HL-60/S4 treated with retinoic acid at 250 ng/mL for 4 days and 3 days (cell line): ENCODE measurements at regions not wholly inside any gene's neighbourhood (a gene's known extent, or its start where the extent isn't known, plus 50 kb on each side); places are given as distances from the start of the nearest gene placed in this dataset.
"Not testable (repeated sequence)": the region's sequence is repeated elsewhere in the genome, so short reads cannot be mapped to it uniquely, and the experiment has no call there.

Source experiments
- in situ Hi-C: fragments of 300-500 bp; cut with MboI; formaldehyde crosslinking; loops from 2 replicates; pipeline ENCODE4 v1.7.0; 2022; ENCODE audit warnings: low sequenced_read_pairs

GRCh38 chr18:1648712-1649111 lies 744.0 kb downstream of the ADCYAP1 start:
- in situ Hi-C loops, result no loop called here

- in situ Hi-C loops, result no loop called here
Observed at GRCh38 chr18:1652018-1652417, 747.3 kb downstream of the ADCYAP1 start.

GRCh38 chr18:1653873-1654272 lies 749.2 kb downstream of the ADCYAP1 start:
- in situ Hi-C loops, result no loop called here

- in situ Hi-C loops, result no loop called here
Observed at GRCh38 chr18:1657876-1658275, 753.2 kb downstream of the ADCYAP1 start.

GRCh38 chr18:1658908-1659566 lies 754.4 kb downstream of the ADCYAP1 start:
- in situ Hi-C loops, result no loop called here

GRCh38 chr18:1663879-1664705 lies 759.4 kb downstream of the ADCYAP1 start:
- in situ Hi-C loops, result no loop called here

GRCh38 chr18:1665079-1665478 lies 760.4 kb downstream of the ADCYAP1 start:
- in situ Hi-C loops, result no loop called here

- in situ Hi-C loops, result no loop called here
Observed at GRCh38 chr18:1668279-1668678, 763.6 kb downstream of the ADCYAP1 start.

- in situ Hi-C loops, result not testable (repeated sequence)
Observed at GRCh38 chr18:1671710-1672109, 767.0 kb downstream of the ADCYAP1 start.

- in situ Hi-C loops, result no loop called here
Observed at GRCh38 chr18:1676387-1676786, 771.7 kb downstream of the ADCYAP1 start.

GRCh38 chr18:1680108-1680507 lies 775.4 kb downstream of the ADCYAP1 start:
- in situ Hi-C loops, result no loop called here

- in situ Hi-C loops, result no loop called here
Observed at GRCh38 chr18:1691863-1692262, 787.2 kb downstream of the ADCYAP1 start.

- in situ Hi-C loops, result no loop called here
Observed at GRCh38 chr18:1708006-1708405, 803.3 kb downstream of the ADCYAP1 start.

GRCh38 chr18:1710114-1710513 lies 805.4 kb downstream of the ADCYAP1 start:
- in situ Hi-C loops, result no loop called here

GRCh38 chr18:1732143-1732542 lies 827.5 kb downstream of the ADCYAP1 start:
- in situ Hi-C loops, result no loop called here

- in situ Hi-C loops, result no loop called here
Observed at GRCh38 chr18:1746131-1746530, 825.2 kb downstream of the METTL4 start.

- in situ Hi-C loops, result no loop called here
Observed at GRCh38 chr18:1751249-1751648, 820.1 kb downstream of the METTL4 start.

- in situ Hi-C loops, result no loop called here
Observed at GRCh38 chr18:1760901-1761300, 810.4 kb downstream of the METTL4 start.

GRCh38 chr18:1774261-1774660 lies 797.0 kb downstream of the METTL4 start:
- in situ Hi-C loops, result no loop called here

GRCh38 chr18:1777843-1778242 lies 793.5 kb downstream of the METTL4 start:
- in situ Hi-C loops, result no loop called here

GRCh38 chr18:1778496-1779178 lies 792.7 kb downstream of the METTL4 start:
- in situ Hi-C loops, result no loop called here

GRCh38 chr18:1779587-1779986 lies 791.7 kb downstream of the METTL4 start:
- in situ Hi-C loops, result no loop called here
